GM23338 (cell line): ENCODE measurements at regions not wholly inside any gene's neighbourhood (a gene's known extent, or its start where the extent isn't known, plus 50 kb on each side); places are given as distances from the start of the nearest gene placed in this dataset.

ENCODE experiments used
- ATAC-seq: fragments of 200-7000 bp; cut with Tn5 transposase; 3 replicates; pipeline ENCODE4 v1.9.1; 2020
- DNase-seq: peaks from one replicate; pipeline ENCODE4 v3.0.0-alpha.2; 2015; ENCODE audit warnings: low spot score
- H2AFZ ChIP-seq: fragments of 200-600 bp; sonication (generic); 2 replicates; pipeline ENCODE4 v1.8.0; 2016; ENCODE audit warnings: antibody characterized with exemption, mild to moderate bottlenecking, moderate library complexity
- H3F3A ChIP-seq: fragments of 200-600 bp; sonication (generic); replicated peaks from 2 replicates; pipeline ENCODE4 v1.8.0; 2017; ENCODE audit warnings: antibody characterized with exemption, mixed run types, low read depth
- H3K27ac ChIP-seq: fragments of 200-600 bp; sonication (generic); 2 replicates; pipeline ENCODE4 v1.6.1; 2016; ENCODE audit warnings: low read depth
- H3K27me3 ChIP-seq: fragments of 200-600 bp; sonication (generic); 2 replicates; pipeline ENCODE4 v1.8.0; 2016; ENCODE audit warnings: mild to moderate bottlenecking, mixed run types, moderate library complexity; ENCODE audit not compliant: insufficient read depth
- H3K36me3 ChIP-seq: fragments of 200-600 bp; sonication (generic); 2 replicates; pipeline ENCODE4 v1.8.0; 2016; ENCODE audit warnings: mild to moderate bottlenecking; ENCODE audit not compliant: insufficient read depth
- H3K4me1 ChIP-seq: fragments of 200-600 bp; sonication (generic); 2 replicates; pipeline ENCODE4 v1.8.0; 2016; ENCODE audit warnings: mild to moderate bottlenecking, moderate library complexity; ENCODE audit not compliant: insufficient read depth
- H3K4me2 ChIP-seq: fragments of 200-600 bp; sonication (generic); 2 replicates; pipeline ENCODE4 v1.7.1; 2017; ENCODE audit warnings: mixed run types
- H3K4me3 ChIP-seq: fragments of 200-600 bp; sonication (generic); 2 replicates; pipeline ENCODE4 v1.6.1; 2016; ENCODE audit warnings: mixed run types
- H3K79me2 ChIP-seq: fragments of 200-600 bp; sonication (generic); replicated peaks from 2 replicates; pipeline ENCODE4 v1.8.0; 2017; ENCODE audit warnings: mild to moderate bottlenecking; ENCODE audit not compliant: insufficient read depth
- H3K9me2 ChIP-seq: fragments of 200-600 bp; sonication (generic); 2 replicates; pipeline ENCODE4 v1.8.0; 2017; ENCODE audit not compliant: insufficient read depth
- H4K20me1 ChIP-seq: fragments of 200-600 bp; sonication (generic); replicated peaks from 2 replicates; pipeline ENCODE4 v1.8.0; 2017; ENCODE audit warnings: mild to moderate bottlenecking; ENCODE audit not compliant: insufficient read depth
- H3K27ac Mint-ChIP-seq: 2 replicates; pipeline ENCODE4 v1.8.0; 2020; ENCODE audit warnings: inconsistent platforms, mild to moderate bottlenecking, moderate library complexity, mixed read lengths
- H3K27me3 Mint-ChIP-seq: 3 replicates; pipeline ENCODE4 v1.8.0; 2022; ENCODE audit warnings: low read depth, mild to moderate bottlenecking, moderate library complexity, mixed read lengths, inconsistent platforms; ENCODE audit not compliant: insufficient read depth, poor library complexity
- H3K36me3 Mint-ChIP-seq: 3 replicates; pipeline ENCODE4 v1.8.0; 2021; ENCODE audit warnings: low read depth, mild to moderate bottlenecking, inconsistent platforms, moderate library complexity, mixed read lengths
- H3K4me1 Mint-ChIP-seq: 3 replicates; pipeline ENCODE4 v1.8.0; 2020; ENCODE audit warnings: mild to moderate bottlenecking, inconsistent platforms, mixed read lengths
- H3K4me3 Mint-ChIP-seq: 3 replicates; pipeline ENCODE4 v1.8.0; 2021; ENCODE audit warnings: moderate library complexity, mild to moderate bottlenecking, inconsistent platforms, mixed read lengths
- H3K9me3 Mint-ChIP-seq: 3 replicates; pipeline ENCODE4 v1.8.0; 2020; ENCODE audit warnings: moderate library complexity, mild to moderate bottlenecking, inconsistent platforms, mixed read lengths
- EZH2 ChIP-seq: fragments of 200-600 bp; sonication (generic); IDR thresholded peaks from one replicate; pipeline ENCODE4 v1.8.0; 2017; ENCODE audit warnings: antibody characterized with exemption, mild to moderate bottlenecking, low read depth; ENCODE audit not compliant: unreplicated experiment
- NANOG ChIP-seq: IDR thresholded peaks from 2 replicates; pipeline ENCODE4 v1.6.1; 2016; ENCODE audit warnings: antibody characterized with exemption, borderline replicate concordance
- REST ChIP-seq: IDR thresholded peaks from one replicate; pipeline ENCODE4 v1.6.1; 2018; ENCODE audit warnings: antibody characterized with exemption; ENCODE audit not compliant: unreplicated experiment
- STAT1 ChIP-seq: IDR thresholded peaks from one replicate; pipeline ENCODE4 v1.6.1; 2016; ENCODE audit warnings: antibody characterized with exemption; ENCODE audit not compliant: unreplicated experiment
- ZNF462 ChIP-seq: fragments of 250-450 bp; sonication (Bioruptor Pico); IDR thresholded peaks from 2 replicates; pipeline ENCODE4 v1.5.0; 2020; ENCODE audit warnings: mild to moderate bottlenecking, moderate library complexity
- TF ChIP-seq, protein P1 (sequence below), 2 experiments: fragments of 200-600 bp in 1 of 2; sonication (generic) in 1 of 2; conservative IDR thresholded peaks; 2 replicates each; pipeline versions ENCODE4 v1.5.1 to v1.6.1; 2016 to 2017; ENCODE audit warnings: antibody characterized with exemption in 2 of 2, low read depth in 2 of 2, mild to moderate bottlenecking in 2 of 2, moderate library complexity in 1 of 2

DNA sequence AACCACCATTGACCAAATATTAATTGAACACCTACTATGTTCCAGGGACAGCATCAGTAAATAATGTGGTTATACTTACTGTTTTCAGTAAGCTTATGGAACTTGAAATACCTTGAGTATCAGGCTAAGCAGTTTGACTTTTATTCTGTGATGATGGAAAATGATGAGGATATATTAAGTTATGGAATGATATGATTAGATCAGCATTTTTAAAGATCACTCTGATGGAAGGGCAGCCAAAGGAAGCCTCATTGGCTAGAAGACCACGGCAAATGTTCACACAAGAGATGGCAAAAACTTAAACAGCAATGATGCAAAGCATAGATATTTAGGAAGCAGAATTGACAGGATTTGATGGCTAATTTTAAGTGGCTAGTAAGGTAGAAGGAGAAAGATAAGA, 266.9 kb upstream of the DPP10 start:
- H3K4me3 Mint-ChIP-seq: no peak overlapping the region
- Histone ChIP-seq H3K4me3 (no peak overlapping the region), H3K27ac (no peak overlapping the region), H3K36me3 (no peaks in the 10 kb centered on the region), H3K4me1 (no peaks in the 10 kb centered on the region), H3K9me2 (no peaks in the 10 kb centered on the region), H3K79me2 (no peaks in the 10 kb centered on the region), H3K27me3 (no peaks in the 10 kb centered on the region), H3K4me2 (no peak overlapping the region), H3F3A (no peaks in the 10 kb centered on the region), H4K20me1 (no peaks in the 10 kb centered on the region), H2AFZ (no peak overlapping the region)
- H3K27me3 Mint-ChIP-seq: peaks cover 3% of the 10 kb centered on the region
- H3K27ac Mint-ChIP-seq: no peak overlapping the region
- H3K36me3 Mint-ChIP-seq: no peaks in the 10 kb centered on the region
- ATAC-seq: no peak
- TF ChIP-seq STAT1 (no peak), NANOG (no peak), EZH2 (no peak), ZNF462 (no peak), REST (no peak)
- TF ChIP-seq, protein P1, sequence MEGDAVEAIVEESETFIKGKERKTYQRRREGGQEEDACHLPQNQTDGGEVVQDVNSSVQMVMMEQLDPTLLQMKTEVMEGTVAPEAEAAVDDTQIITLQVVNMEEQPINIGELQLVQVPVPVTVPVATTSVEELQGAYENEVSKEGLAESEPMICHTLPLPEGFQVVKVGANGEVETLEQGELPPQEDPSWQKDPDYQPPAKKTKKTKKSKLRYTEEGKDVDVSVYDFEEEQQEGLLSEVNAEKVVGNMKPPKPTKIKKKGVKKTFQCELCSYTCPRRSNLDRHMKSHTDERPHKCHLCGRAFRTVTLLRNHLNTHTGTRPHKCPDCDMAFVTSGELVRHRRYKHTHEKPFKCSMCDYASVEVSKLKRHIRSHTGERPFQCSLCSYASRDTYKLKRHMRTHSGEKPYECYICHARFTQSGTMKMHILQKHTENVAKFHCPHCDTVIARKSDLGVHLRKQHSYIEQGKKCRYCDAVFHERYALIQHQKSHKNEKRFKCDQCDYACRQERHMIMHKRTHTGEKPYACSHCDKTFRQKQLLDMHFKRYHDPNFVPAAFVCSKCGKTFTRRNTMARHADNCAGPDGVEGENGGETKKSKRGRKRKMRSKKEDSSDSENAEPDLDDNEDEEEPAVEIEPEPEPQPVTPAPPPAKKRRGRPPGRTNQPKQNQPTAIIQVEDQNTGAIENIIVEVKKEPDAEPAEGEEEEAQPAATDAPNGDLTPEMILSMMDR (conservative IDR thresholded peaks at IDR 0.05; ENCODE audit: low read depth in 2 of 2): no peak
- DNase-seq: no peak
- no peaks in the 10 kb centered on the region for H3K4me1 Mint-ChIP-seq
- peaks cover 35% of the 10 kb centered on the region for H3K9me3 Mint-ChIP-seq
